Loucy (cell line): ENCODE measurements at regions not wholly inside any gene's neighbourhood (a gene's known extent, or its start where the extent isn't known, plus 50 kb on each side); places are given as distances from the start of the nearest gene placed in this dataset.

Experiments used
- H2AFZ ChIP-seq: fragments of 200-600 bp; sonication (generic); 2 replicates; pipeline ENCODE4 v1.6.0; 2016; ENCODE audit warnings: antibody characterized with exemption, mild to moderate bottlenecking, low read length, moderate library complexity
- H3F3A ChIP-seq: fragments of 200-600 bp; 2 replicates; pipeline ENCODE4 v1.6.0; 2016; ENCODE audit warnings: antibody characterized with exemption, low read depth, mild to moderate bottlenecking
- H3K27me3 ChIP-seq: fragments of 200-600 bp; sonication (generic); 2 replicates; pipeline ENCODE4 v1.6.1; 2014; ENCODE audit warnings: low read length, mild to moderate bottlenecking; ENCODE audit not compliant: insufficient read depth, poor library complexity, severe bottlenecking
- H3K36me3 ChIP-seq: fragments of 200-600 bp; sonication (generic); 2 replicates; pipeline ENCODE4 v1.6.1; 2016; ENCODE audit warnings: low read length; ENCODE audit not compliant: insufficient read depth
- H3K4me1 ChIP-seq: fragments of 200-600 bp; sonication (generic); 2 replicates; pipeline ENCODE4 v1.5.1; 2014; ENCODE audit warnings: low read length, mild to moderate bottlenecking; ENCODE audit not compliant: insufficient read depth, poor library complexity, severe bottlenecking
- H3K4me2 ChIP-seq: fragments of 200-600 bp; sonication (generic); 2 replicates; pipeline ENCODE4 v1.6.0; 2014; ENCODE audit warnings: antibody characterized with exemption, low read length, low read depth, mild to moderate bottlenecking; ENCODE audit not compliant: poor library complexity, severe bottlenecking
- H3K4me3 ChIP-seq: fragments of 200-600 bp; sonication (generic); 2 replicates; pipeline ENCODE4 v1.5.1; 2014; ENCODE audit warnings: low read length, mild to moderate bottlenecking, mixed read lengths; ENCODE audit not compliant: poor library complexity, severe bottlenecking
- H3K79me2 ChIP-seq: fragments of 200-600 bp; sonication (generic); 2 replicates; pipeline ENCODE4 v1.6.1; 2014; ENCODE audit warnings: low read length; ENCODE audit not compliant: insufficient read depth
- H3K9ac ChIP-seq: fragments of 200-600 bp; sonication (generic); 2 replicates; pipeline ENCODE4 v1.6.0; 2014; ENCODE audit warnings: mild to moderate bottlenecking, low read depth, low read length, moderate library complexity; ENCODE audit not compliant: poor library complexity, severe bottlenecking
- H3K9me2 ChIP-seq: fragments of 200-600 bp; sonication (generic); replicated peaks from 2 replicates; pipeline ENCODE4 v1.6.1; 2016; ENCODE audit warnings: low read depth, low read length, mixed read lengths
- H3K9me3 ChIP-seq: fragments of 200-600 bp; sonication (generic); 2 replicates; pipeline ENCODE4 v1.6.1; 2014; ENCODE audit warnings: mild to moderate bottlenecking, antibody characterized with exemption, low read length, low read depth; ENCODE audit not compliant: insufficient read depth
- H4K20me1 ChIP-seq: fragments of 200-600 bp; sonication (generic); 2 replicates; pipeline ENCODE4 v1.6.0; 2014; ENCODE audit warnings: antibody characterized with exemption, low read length, mild to moderate bottlenecking; ENCODE audit not compliant: insufficient read depth, poor library complexity, severe bottlenecking
- EZH2phosphoT487 ChIP-seq: fragments of 200-600 bp; IDR thresholded peaks from 2 replicates; pipeline ENCODE4 v1.6.1; 2018; ENCODE audit warnings: antibody characterized with exemption, mild to moderate bottlenecking, moderate library complexity, borderline replicate concordance
- TF ChIP-seq, protein P1 (sequence below): fragments of 200-600 bp; sonication (generic); conservative IDR thresholded peaks from 2 replicates; pipeline ENCODE4 v1.5.1; 2014; ENCODE audit warnings: mild to moderate bottlenecking, antibody characterized with exemption, low read length

DNA sequence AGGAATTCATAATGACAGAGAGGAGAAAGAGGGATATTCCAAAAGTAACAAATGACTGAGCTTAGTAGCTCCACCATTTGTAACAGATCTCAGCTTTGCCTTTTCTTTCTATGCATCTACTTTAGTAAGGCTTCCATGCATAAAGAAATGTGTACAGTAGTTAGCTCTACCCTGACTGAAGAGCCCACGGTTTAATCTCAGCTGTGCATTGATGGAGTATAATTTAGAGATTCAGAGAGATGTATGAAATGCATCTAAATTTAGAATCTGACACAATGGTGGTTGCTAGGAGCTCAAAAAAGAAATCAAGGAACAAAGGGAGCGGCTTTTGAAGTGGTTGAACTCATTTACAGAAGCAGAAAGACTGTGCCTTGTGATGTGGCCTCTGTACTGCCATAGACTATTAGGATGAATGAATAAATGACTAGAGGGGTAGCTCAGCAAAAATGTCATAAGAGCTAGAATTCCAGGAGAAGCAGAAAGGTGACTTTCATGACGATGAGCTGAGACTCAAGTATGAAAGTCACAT lies 838.6 kb downstream of the RPS29 start:
- Histone ChIP-seq H3F3A (no peaks in the 10 kb centered on the region), H3K9me3 (no peaks in the 10 kb centered on the region), H3K4me1 (no peaks in the 10 kb centered on the region), H3K36me3 (no peaks in the 10 kb centered on the region), H3K9me2 (no peaks in the 10 kb centered on the region), H3K4me3 (no peak overlapping the region), H3K9ac (no peak overlapping the region), H3K4me2 (no peak overlapping the region), H2AFZ (no peak overlapping the region), H4K20me1 (no peaks in the 10 kb centered on the region), H3K79me2 (no peaks in the 10 kb centered on the region), H3K27me3 (no peaks in the 10 kb centered on the region)
- TF ChIP-seq EZH2phosphoT487: no peak
- TF ChIP-seq, protein P1, sequence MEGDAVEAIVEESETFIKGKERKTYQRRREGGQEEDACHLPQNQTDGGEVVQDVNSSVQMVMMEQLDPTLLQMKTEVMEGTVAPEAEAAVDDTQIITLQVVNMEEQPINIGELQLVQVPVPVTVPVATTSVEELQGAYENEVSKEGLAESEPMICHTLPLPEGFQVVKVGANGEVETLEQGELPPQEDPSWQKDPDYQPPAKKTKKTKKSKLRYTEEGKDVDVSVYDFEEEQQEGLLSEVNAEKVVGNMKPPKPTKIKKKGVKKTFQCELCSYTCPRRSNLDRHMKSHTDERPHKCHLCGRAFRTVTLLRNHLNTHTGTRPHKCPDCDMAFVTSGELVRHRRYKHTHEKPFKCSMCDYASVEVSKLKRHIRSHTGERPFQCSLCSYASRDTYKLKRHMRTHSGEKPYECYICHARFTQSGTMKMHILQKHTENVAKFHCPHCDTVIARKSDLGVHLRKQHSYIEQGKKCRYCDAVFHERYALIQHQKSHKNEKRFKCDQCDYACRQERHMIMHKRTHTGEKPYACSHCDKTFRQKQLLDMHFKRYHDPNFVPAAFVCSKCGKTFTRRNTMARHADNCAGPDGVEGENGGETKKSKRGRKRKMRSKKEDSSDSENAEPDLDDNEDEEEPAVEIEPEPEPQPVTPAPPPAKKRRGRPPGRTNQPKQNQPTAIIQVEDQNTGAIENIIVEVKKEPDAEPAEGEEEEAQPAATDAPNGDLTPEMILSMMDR: no peak

DNA sequence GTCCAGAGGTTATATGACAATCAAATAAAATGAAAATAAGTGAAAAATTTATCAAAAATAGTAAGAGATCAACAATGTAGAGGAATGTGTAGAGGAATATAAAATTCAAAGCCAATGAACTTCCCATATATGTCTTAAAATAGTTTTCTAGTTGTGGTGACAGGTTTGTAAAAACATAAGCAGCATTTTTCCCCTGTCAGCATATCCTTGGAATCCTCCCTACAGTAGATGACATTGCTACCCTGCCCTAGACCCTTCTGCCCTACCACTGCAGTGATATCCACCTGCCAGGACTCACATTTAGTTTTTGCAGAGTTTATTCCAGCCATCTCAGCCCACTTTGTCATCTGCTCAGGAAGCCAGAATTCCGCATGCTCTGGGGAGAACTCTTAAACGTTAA lies 842.0 kb downstream of the RPS29 start:
- TF ChIP-seq, protein P1: no peak
- TF ChIP-seq EZH2phosphoT487: no peak
- Histone ChIP-seq H4K20me1 (no peaks in the 10 kb centered on the region), H2AFZ (no peak overlapping the region), H3K36me3 (no peaks in the 10 kb centered on the region), H3K9ac (no peak overlapping the region), H3K4me2 (no peak overlapping the region), H3K4me1 (no peaks in the 10 kb centered on the region), H3K27me3 (no peaks in the 10 kb centered on the region), H3F3A (no peaks in the 10 kb centered on the region), H3K4me3 (no peak overlapping the region), H3K9me3 (no peaks in the 10 kb centered on the region), H3K79me2 (no peaks in the 10 kb centered on the region), H3K9me2 (no peaks in the 10 kb centered on the region)

DNA sequence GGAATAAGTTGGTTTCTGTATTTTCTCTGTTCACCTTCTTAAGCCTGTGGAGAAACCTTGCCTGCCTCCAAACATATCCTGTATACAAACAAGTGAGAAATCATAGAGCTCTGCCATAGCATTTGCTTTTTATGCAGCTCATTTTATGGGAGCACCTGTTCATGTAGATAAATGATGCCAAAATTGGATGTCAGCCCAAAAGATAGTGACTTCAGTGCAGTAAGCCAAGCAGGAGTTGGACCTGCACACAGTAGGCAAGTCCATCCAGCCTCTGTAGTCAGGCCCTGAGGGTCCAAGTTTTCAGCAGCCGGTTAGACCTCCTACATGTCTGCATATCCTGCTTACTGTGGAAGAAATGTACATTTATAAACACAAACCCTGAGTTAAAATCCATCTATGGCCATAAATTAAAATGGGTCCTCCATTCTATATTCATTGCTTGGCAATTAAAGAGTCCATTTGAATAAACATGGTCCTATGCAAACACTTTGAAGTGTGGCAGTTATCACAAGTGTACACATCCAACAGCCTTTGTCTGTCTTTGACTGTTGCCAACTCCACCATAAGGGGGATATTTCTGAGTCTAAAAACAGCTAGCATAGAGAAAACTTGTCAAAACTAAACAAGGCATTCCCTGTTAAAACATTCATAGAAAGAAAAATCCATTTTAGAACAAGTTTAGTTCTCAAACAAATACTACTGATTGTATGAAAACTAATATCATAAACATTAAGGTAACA lies 847.8 kb downstream of the RPS29 start:
- Histone ChIP-seq H3K4me1 (no peaks in the 10 kb centered on the region), H3K4me2 (no peak overlapping the region), H3K9ac (no peak overlapping the region), H3K27me3 (no peaks in the 10 kb centered on the region), H4K20me1 (no peaks in the 10 kb centered on the region), H3K4me3 (no peak overlapping the region), H3F3A (no peaks in the 10 kb centered on the region), H3K36me3 (no peaks in the 10 kb centered on the region), H3K9me2 (no peaks in the 10 kb centered on the region), H2AFZ (no peak overlapping the region), H3K9me3 (no peaks in the 10 kb centered on the region), H3K79me2 (no peaks in the 10 kb centered on the region)
- TF ChIP-seq EZH2phosphoT487: no peak
- TF ChIP-seq, protein P1: no peak
